ENCODE measurements at regions not wholly inside any gene's neighbourhood (a gene's known extent, or its start where the extent isn't known, plus 50 kb on each side); places are given as distances from the start of the nearest gene placed in this dataset.

DNA sequence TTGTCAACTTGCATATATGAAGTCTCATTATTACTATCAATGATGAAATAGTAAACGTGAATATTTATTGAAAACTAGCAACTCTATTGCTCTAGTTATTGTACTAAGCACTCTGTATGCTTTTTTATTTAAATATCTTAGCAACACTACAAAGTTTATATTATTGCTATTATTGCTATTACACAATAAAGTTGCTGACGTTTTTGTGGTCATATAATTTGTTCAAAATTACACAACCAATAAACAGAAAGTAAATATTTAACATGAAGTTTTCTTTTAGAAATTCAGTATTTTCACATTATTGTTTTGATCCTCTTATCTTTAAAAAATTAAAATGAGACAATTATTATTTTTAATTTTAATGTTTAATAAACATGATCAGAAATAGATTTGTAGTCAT, 1521.1 kb upstream of the PCDH7 start:
- TF ChIP-seq CTCF (IDR thresholded peaks at IDR 0.05): no peak
- no peak for TF ChIP-seq POLR2AphosphoS5 (IDR thresholded peaks at IDR 0.05)
- no peak for TF ChIP-seq EP300 (IDR thresholded peaks at IDR 0.05)
- no peak for TF ChIP-seq POLR2A (IDR thresholded peaks at IDR 0.05; ENCODE audit: low read depth)
- Histone ChIP-seq H3K9me3 (no peaks in the 10 kb centered on the region), H3K27ac (replicated peaks in 1 of 4) (no peak overlapping the region), H3K4me3 (no peak overlapping the region), H3K27me3 (no peaks in the 10 kb centered on the region), H3K4me1 (no peaks in the 10 kb centered on the region), H3K36me3 (no peaks in the 10 kb centered on the region)
- DNase-seq (ENCODE audit: extremely low spot score): no peak
- WGBS: 70% methylated on average over 2 of the region's 2 CpGs
- intact Hi-C loops (cut with DNase I): no loop called here

DNA sequence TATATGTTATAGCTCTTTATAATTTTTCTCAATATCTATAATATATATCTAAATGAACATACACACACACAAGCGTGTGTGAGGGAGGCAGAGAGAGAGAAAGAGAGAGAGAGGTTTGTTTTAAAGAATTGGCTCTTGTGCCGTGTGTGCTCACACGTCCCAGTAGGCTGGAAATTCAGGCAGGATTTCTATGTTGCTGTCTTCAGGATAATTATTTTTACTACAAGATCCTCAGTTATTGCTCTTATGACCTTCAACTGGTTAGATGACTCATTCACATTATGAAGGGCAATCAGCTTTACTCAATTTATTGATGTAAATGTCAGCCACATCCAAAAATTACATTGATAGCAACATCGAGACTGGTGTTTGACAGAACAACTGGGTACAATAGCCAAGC, 1520.7 kb upstream of the PCDH7 start:
- no peaks in the 10 kb centered on the region for H3K4me1 ChIP-seq
- TF ChIP-seq POLR2A (IDR thresholded peaks at IDR 0.05; ENCODE audit: low read depth) (no peak), POLR2AphosphoS5 (IDR thresholded peaks at IDR 0.05) (no peak), EP300 (IDR thresholded peaks at IDR 0.05) (no peak), CTCF (IDR thresholded peaks at IDR 0.05) (no peak)
- WGBS: 62% methylated on average over 4 of the region's 4 CpGs
- no peak for DNase-seq (ENCODE audit: extremely low spot score)
- no peaks in the 10 kb centered on the region for H3K36me3 ChIP-seq
- H3K9me3 ChIP-seq: no peaks in the 10 kb centered on the region
- no peak overlapping the region for H3K4me3 ChIP-seq
- no peaks in the 10 kb centered on the region for H3K27me3 ChIP-seq
- no peak overlapping the region for H3K27ac ChIP-seq (replicated peaks in 1 of 4)
- intact Hi-C loops (cut with DNase I): no loop called here

DNA sequence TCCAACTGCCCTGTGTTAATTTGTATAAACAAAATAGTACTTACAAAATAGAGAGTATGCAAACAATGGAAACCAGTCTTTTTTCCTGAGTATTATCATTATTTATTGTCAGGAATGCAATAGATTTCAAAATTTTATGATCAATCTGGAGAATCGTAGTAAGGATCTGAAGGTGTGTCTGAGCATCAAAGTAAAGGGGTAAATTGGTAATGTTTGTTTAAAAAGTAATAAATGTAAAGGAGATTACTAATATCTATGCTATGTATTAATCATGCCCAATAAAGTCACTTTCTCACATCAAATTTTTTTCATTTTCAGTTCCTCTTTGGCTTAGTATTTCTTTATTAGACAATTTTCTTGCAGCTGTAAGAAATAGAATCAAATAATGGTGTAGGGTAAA, 1507.1 kb upstream of the PCDH7 start:
- Histone ChIP-seq H3K36me3 (no peaks in the 10 kb centered on the region), H3K27ac (replicated peaks in 1 of 4) (no peak overlapping the region), H3K4me1 (no peaks in the 10 kb centered on the region), H3K9me3 (no peaks in the 10 kb centered on the region), H3K4me3 (no peak overlapping the region), H3K27me3 (no peaks in the 10 kb centered on the region)
- DNase-seq (ENCODE audit: extremely low spot score): no peak
- intact Hi-C loops (cut with DNase I): no loop called here
- 83% methylated on average over 1 of the region's 1 CpG for WGBS
- TF ChIP-seq EP300 (IDR thresholded peaks at IDR 0.05) (no peak), POLR2AphosphoS5 (IDR thresholded peaks at IDR 0.05) (no peak), CTCF (IDR thresholded peaks at IDR 0.05) (no peak), POLR2A (IDR thresholded peaks at IDR 0.05; ENCODE audit: low read depth) (no peak)

- intact Hi-C loops (cut with DNase I): no loop called here
These were observed 1499.4 kb upstream of the PCDH7 start for GRCh38 chr4:29220761-29221160.

More at GRCh38 chr4:29220761-29221160, 1499.4 kb upstream of the PCDH7 start:
- WGBS: 39% methylated on average over 1 of the region's 1 CpG
- no peak overlapping the region for H3K4me3 ChIP-seq
- TF ChIP-seq CTCF (IDR thresholded peaks at IDR 0.05) (no peak), POLR2A (IDR thresholded peaks at IDR 0.05; ENCODE audit: low read depth) (no peak), POLR2AphosphoS5 (IDR thresholded peaks at IDR 0.05) (no peak), EP300 (IDR thresholded peaks at IDR 0.05) (no peak)
- no peaks in the 10 kb centered on the region for H3K4me1 ChIP-seq
- H3K9me3 ChIP-seq: no peaks in the 10 kb centered on the region
- no peaks in the 10 kb centered on the region for H3K36me3 ChIP-seq
- no peak for DNase-seq (ENCODE audit: extremely low spot score)
- no peaks in the 10 kb centered on the region for H3K27me3 ChIP-seq
- no peak overlapping the region for H3K27ac ChIP-seq (replicated peaks in 1 of 4)

All from esophagus muscularis mucosa (tissue), 4 donors.